GM12878 (cell line): ENCODE measurements at regions not wholly inside any gene's neighbourhood (a gene's known extent, or its start where the extent isn't known, plus 50 kb on each side); places are given as distances from the start of the nearest gene placed in this dataset.

Source experiments
- ATAC-seq: fragments of 200-7000 bp; cut with Tn5 transposase; 3 replicates; pipeline ENCODE4 v1.9.1; 2020; ENCODE audit warnings: mild to moderate bottlenecking, moderate library complexity
- BruUV-seq: library from RNA; stranded (reverse); fragments of 400-500 nt; replicated peaks from 2 replicates; lab custom pipeline; 2021; lab: Mats Ljungman, UMichigan
- CTCF ChIA-PET: fragments of 300-600 bp; sonication (Branson Sonifier 250); formaldehyde crosslinking; extraction: SDS; loops from one replicate; lab custom pipeline; 2021; ENCODE audit warnings: inconsistent platforms; lab: Yijun Ruan, JAX
- POLR2A ChIA-PET: fragments of 350-600 bp; formaldehyde crosslinking; extraction: SDS; loops from one replicate; lab custom pipeline; 2021; ENCODE audit warnings: inconsistent platforms; lab: Charles Lee
- RAD21 ChIA-PET: fragments of 300-600 bp; sonication (Branson Sonifier 250); formaldehyde crosslinking; loops from one replicate; lab custom pipeline; 2023; ENCODE audit warnings: antibody characterized with exemption; ENCODE audit not compliant: unreplicated experiment; lab: Charles Lee
- SMC1A ChIA-PET: fragments of 300-600 bp; sonication (Branson Sonifier 250); formaldehyde crosslinking; loops from one replicate; lab custom pipeline; 2023; ENCODE audit not compliant: unreplicated experiment, uncharacterized antibody; lab: Charles Lee
- DNase-seq: peaks from one replicate; pipeline ENCODE4 v3.0.0-alpha.2; 2011; ENCODE audit warnings: low read depth, low spot score
- FAIRE-seq: peaks from 3 replicates; lab custom pipeline; 2011; peaks lifted over from hg19 to GRCh38; lab: Jason Lieb, UNC
- H2AFZ ChIP-seq: 2 replicates; pipeline ENCODE4 v1.6.0; 2011; ENCODE audit warnings: low read depth, low read length, control low read depth; ENCODE audit not compliant: control insufficient read depth
- H3K27ac ChIP-seq: 2 replicates; pipeline ENCODE4 v1.5.1; 2011; ENCODE audit warnings: control low read depth; ENCODE audit not compliant: control insufficient read depth, insufficient read depth
- H3K27me3 ChIP-seq, 2 experiments: replicated peaks in 1 of 2; 2 replicates each; pipeline versions ENCODE4 v1.6.0 to v1.6.1; 2011; ENCODE audit warnings: low read length in 1 of 2; ENCODE audit not compliant: control insufficient read depth in 2 of 2, insufficient read depth in 2 of 2
- H3K36me3 ChIP-seq, 2 experiments: 2 replicates each; pipeline ENCODE4 v1.5.1; 2011; ENCODE audit warnings: low read length in 1 of 2; ENCODE audit not compliant: control insufficient read depth in 2 of 2, insufficient read depth in 2 of 2
- H3K4me1 ChIP-seq: 2 replicates; pipeline ENCODE4 v1.6.1; 2011; ENCODE audit warnings: mild to moderate bottlenecking, low read length, moderate library complexity, mixed read lengths; ENCODE audit not compliant: control insufficient read depth, insufficient read depth
- H3K4me2 ChIP-seq: 2 replicates; pipeline ENCODE4 v1.6.0; 2011; ENCODE audit warnings: control low read depth; ENCODE audit not compliant: control insufficient read depth, insufficient read depth
- H3K4me3 ChIP-seq: fragments of 200-600 bp; sonication (generic); 2 replicates; pipeline ENCODE4 v1.5.1; 2016
- H3K79me2 ChIP-seq: 2 replicates; pipeline ENCODE4 v1.6.0; 2011; ENCODE audit warnings: low read length; ENCODE audit not compliant: control insufficient read depth, insufficient read depth
- H3K9ac ChIP-seq: 2 replicates; pipeline ENCODE4 v1.8.0; 2011; ENCODE audit warnings: low read length, control low read depth, mixed read lengths; ENCODE audit not compliant: control insufficient read depth, insufficient read depth
- H3K9me3 ChIP-seq: replicated peaks from 3 replicates; pipeline ENCODE4 v1.5.1; 2011; ENCODE audit warnings: mild to moderate bottlenecking, low read length; ENCODE audit not compliant: control insufficient read depth, insufficient read depth
- H4K20me1 ChIP-seq: 2 replicates; pipeline ENCODE4 v1.6.0; 2011; ENCODE audit not compliant: control insufficient read depth, insufficient read depth
- BACH1 ChIP-seq: fragments of 450-650 bp; IDR thresholded peaks from 2 replicates; pipeline ENCODE4 v1.6.1; 2017; ENCODE audit warnings: mild to moderate bottlenecking, borderline replicate concordance
- BCLAF1 ChIP-seq: fragments of 450-650 bp; IDR thresholded peaks from 2 replicates; pipeline ENCODE4 v1.6.1; 2017; ENCODE audit warnings: antibody characterized with exemption, mild to moderate bottlenecking, moderate library complexity
- FOXK2 ChIP-seq: fragments of 450-650 bp; IDR thresholded peaks from 2 replicates; pipeline ENCODE4 v1.6.1; 2017; ENCODE audit warnings: mild to moderate bottlenecking, moderate library complexity
- IRF4 ChIP-seq: IDR thresholded peaks from 2 replicates; pipeline ENCODE4 v1.6.1; 2011; ENCODE audit warnings: low read depth, low read length
- LARP7 ChIP-seq: fragments of 450-650 bp; IDR thresholded peaks from 2 replicates; pipeline ENCODE4 v1.6.1; 2017; ENCODE audit warnings: mild to moderate bottlenecking
- MTA2 ChIP-seq: fragments of 450-650 bp; IDR thresholded peaks from 2 replicates; pipeline ENCODE4 v1.6.1; 2016; ENCODE audit warnings: low read depth, mild to moderate bottlenecking, moderate library complexity
- PKNOX1 ChIP-seq: fragments of 450-650 bp; IDR thresholded peaks from 2 replicates; pipeline ENCODE4 v1.6.1; 2016; ENCODE audit warnings: mild to moderate bottlenecking
- PRDM15 ChIP-seq: fragments of 450-650 bp; formaldehyde crosslinking; IDR thresholded peaks from 2 replicates; pipeline ENCODE4 v1.4.0; 2020; ENCODE audit warnings: mild to moderate bottlenecking, moderate library complexity
- SIN3A ChIP-seq: IDR thresholded peaks from 2 replicates; pipeline ENCODE4 v1.6.1; 2012; ENCODE audit warnings: low read depth, low read length, improper control_type of control experiment
- TCF7 ChIP-seq: IDR thresholded peaks from 2 replicates; pipeline ENCODE4 v1.6.1; 2014; ENCODE audit warnings: antibody characterized with exemption, borderline replicate concordance
- ZSCAN29 ChIP-seq: fragments of 450-650 bp; IDR thresholded peaks from 2 replicates; pipeline ENCODE4 v1.6.1; 2017; ENCODE audit warnings: mild to moderate bottlenecking, moderate library complexity
- WGBS: methylation state at CpG from one replicate; pipeline ENCODE4 v1.1.6; 2016; ENCODE audit warnings: low lambda C conversion rate; ENCODE audit not compliant: insufficient replicate concordance, insufficient coverage; ENCODE audit errors: missing lambda C conversion rate; 5-methylcytosine and 5-hydroxymethylcytosine counted together
- in situ Hi-C: fragments of 300-500 bp; cut with MboI; formaldehyde crosslinking; loops from 9 replicates; pipeline ENCODE4 v1.14.3; 2018; ENCODE audit warnings: mixed read lengths
- intact Hi-C: fragments of 100-400 bp; cut with micrococcal nuclease; formaldehyde crosslinking; loops from one replicate; pipeline ENCODE4 v1.14.2; 2022; ENCODE audit not compliant: unreplicated experiment

- no peak overlapping the region for H3K4me2 ChIP-seq
- no peaks in the 10 kb centered on the region for H3K79me2 ChIP-seq
- DNase-seq (no peak), FAIRE-seq (no peak), ATAC-seq (no peak)
- no peaks in the 10 kb centered on the region for H3K36me3 ChIP-seq
- H3K4me1 ChIP-seq: no peaks in the 10 kb centered on the region
- no TSS peak for BruUV-seq
- no peaks in the 10 kb centered on the region; the same call in 2 of the 3 replicates for H3K9me3 ChIP-seq
- no peaks in the 10 kb centered on the region for H3K27me3 ChIP-seq
- intact Hi-C loops: no loop called here
- H3K9ac ChIP-seq: no peak overlapping the region
- no peak for TF ChIP-seq LARP7
- H2AFZ ChIP-seq: no peak overlapping the region
- no peak overlapping the region for H3K4me3 ChIP-seq
- H3K27ac ChIP-seq: no peak overlapping the region
- in situ Hi-C loops: no loop called here
- ChIA-PET SMC1A (no interaction called here), POLR2A (no interaction called here), CTCF (no interaction called here), RAD21 (no interaction called here)
- 0% methylated on average over 2 of the region's 2 CpGs for WGBS
- no peaks in the 10 kb centered on the region for H4K20me1 ChIP-seq
Measured at GRCh38 chrX:117120700-117121099, 657.9 kb upstream of the CT83 start.

GRCh38 chrX:117096528-117096927, 633.8 kb upstream of the CT83 start:
- Histone ChIP-seq H2AFZ (no peak overlapping the region), H3K27ac (no peak overlapping the region), H4K20me1 (no peaks in the 10 kb centered on the region), H3K4me2 (no peak overlapping the region), H3K9me3 (no peaks in the 10 kb centered on the region; the same call in 1 of the 3 replicates), H3K4me1 (no peaks in the 10 kb centered on the region), H3K4me3 (no peak overlapping the region), H3K36me3 (no peaks in the 10 kb centered on the region), H3K27me3 (no peaks in the 10 kb centered on the region), H3K79me2 (no peaks in the 10 kb centered on the region), H3K9ac (no peak overlapping the region)
- no TSS peak for BruUV-seq
- no peak for DNase-seq
- SMC1A ChIA-PET: interaction anchor here (0.7 to 1.9 kb wide), 4 partner anchors 10 to 57 kb away, joined by 3 to 5 read pairs (median 4); no protein-coding TSS in a partner anchor
- RAD21 ChIA-PET: no interaction called here
- no peak for FAIRE-seq
- CTCF ChIA-PET: interaction anchor here (0.9 kb wide), 1 partner anchor 45 kb away, joined by 3 read pairs; no protein-coding TSS in a partner anchor
- in situ Hi-C loops (no loop called here), intact Hi-C loops (no loop called here)
- POLR2A ChIA-PET: no interaction called here
- no peak for ATAC-seq
- TF ChIP-seq IRF4 (no peak), PRDM15 (CRISPR knock-in tag) (no peak), TCF7 (no peak), FOXK2 (no peak), BCLAF1 (no peak), MTA2 (no peak), BACH1 (no peak), PKNOX1 (no peak), ZSCAN29 (no peak), SIN3A (no peak)
